ENCODE measurements at regions not wholly inside any gene's neighbourhood (a gene's known extent, or its start where the extent isn't known, plus 50 kb on each side); places are given as distances from the start of the nearest gene placed in this dataset.

DNA sequence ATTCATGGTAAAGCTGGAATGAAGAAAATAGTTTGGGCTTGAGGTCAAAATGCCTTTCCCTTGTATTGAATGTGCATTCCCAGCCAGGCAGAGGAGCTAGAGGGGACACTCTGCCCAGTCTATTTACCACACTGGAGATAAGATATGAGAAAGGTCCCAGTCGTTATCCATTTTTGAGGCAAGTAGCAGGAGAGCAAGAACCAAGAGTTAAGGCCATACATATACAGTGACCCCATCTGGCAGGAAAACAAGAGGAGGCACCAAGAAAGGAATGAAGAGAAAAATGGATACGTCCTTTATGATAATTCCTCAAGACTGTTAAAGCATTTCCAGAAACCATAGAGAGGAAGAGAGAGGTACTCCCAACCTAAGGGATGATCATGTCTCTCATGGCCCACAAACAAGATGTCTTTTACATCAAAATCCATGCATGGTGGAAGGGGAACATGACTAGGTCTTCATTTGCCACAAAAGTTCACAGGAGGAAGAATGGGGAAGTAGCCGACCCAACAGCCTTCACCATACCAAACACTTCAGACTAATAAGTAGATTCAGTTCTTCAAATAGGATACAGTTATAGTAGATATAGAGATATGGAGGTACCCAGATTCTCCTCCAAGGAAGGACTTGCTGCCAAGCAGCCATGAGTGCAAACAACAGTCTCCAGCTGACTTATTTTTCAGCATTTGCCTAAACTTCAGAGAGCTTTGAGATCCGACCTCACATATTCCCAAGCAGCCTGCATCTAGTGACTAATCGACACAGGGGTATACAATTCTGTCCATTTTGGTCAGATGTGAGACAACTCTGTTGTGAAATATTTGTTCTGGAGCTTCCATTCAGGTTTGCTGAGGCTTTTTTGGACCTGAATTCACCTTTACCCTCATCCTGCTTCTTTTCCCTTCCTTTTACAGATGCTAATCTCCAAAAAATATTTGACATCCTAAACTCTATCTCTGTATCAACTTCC is 61.1 kb upstream of the CCDC71L start:
- TF ChIP-seq POLR2AphosphoS5 (IDR thresholded peaks at IDR 0.05), result no peak
- TF ChIP-seq, protein P1, sequence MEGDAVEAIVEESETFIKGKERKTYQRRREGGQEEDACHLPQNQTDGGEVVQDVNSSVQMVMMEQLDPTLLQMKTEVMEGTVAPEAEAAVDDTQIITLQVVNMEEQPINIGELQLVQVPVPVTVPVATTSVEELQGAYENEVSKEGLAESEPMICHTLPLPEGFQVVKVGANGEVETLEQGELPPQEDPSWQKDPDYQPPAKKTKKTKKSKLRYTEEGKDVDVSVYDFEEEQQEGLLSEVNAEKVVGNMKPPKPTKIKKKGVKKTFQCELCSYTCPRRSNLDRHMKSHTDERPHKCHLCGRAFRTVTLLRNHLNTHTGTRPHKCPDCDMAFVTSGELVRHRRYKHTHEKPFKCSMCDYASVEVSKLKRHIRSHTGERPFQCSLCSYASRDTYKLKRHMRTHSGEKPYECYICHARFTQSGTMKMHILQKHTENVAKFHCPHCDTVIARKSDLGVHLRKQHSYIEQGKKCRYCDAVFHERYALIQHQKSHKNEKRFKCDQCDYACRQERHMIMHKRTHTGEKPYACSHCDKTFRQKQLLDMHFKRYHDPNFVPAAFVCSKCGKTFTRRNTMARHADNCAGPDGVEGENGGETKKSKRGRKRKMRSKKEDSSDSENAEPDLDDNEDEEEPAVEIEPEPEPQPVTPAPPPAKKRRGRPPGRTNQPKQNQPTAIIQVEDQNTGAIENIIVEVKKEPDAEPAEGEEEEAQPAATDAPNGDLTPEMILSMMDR (IDR thresholded peaks at IDR 0.05), result no peak

Data from gastroesophageal sphincter (tissue), 3 donors.